GM12878 (cell line): ENCODE measurements at regions not wholly inside any gene's neighbourhood (a gene's known extent, or its start where the extent isn't known, plus 50 kb on each side); places are given as distances from the start of the nearest gene placed in this dataset.

Source experiments
- CTCF ChIP-seq, 3 experiments: IDR thresholded peaks in 2 of 3; conservative IDR thresholded peaks in 1 of 3; 2 replicates each; pipeline ENCODE4 v1.5.1; 2011; ENCODE audit warnings: low read depth in 3 of 3, low read length in 3 of 3, mild to moderate bottlenecking in 3 of 3, control low read depth in 2 of 3, moderate library complexity in 2 of 3, inconsistent platforms in 1 of 3, mixed read lengths in 1 of 3; ENCODE audit not compliant: control insufficient read depth in 2 of 3, insufficient read depth in 1 of 3; ENCODE audit errors: extremely low read depth in 1 of 3
- EZH2 ChIP-seq: IDR thresholded peaks from 2 replicates; pipeline ENCODE4 v1.6.1; 2012; ENCODE audit warnings: low read depth, mild to moderate bottlenecking, control low read depth, inconsistent platforms, low read length, borderline replicate concordance; ENCODE audit not compliant: control insufficient read depth
- LARP7 ChIP-seq: fragments of 450-650 bp; IDR thresholded peaks from 2 replicates; pipeline ENCODE4 v1.6.1; 2017; ENCODE audit warnings: mild to moderate bottlenecking
- TF ChIP-seq, protein P1 (sequence below): IDR thresholded peaks from 2 replicates; pipeline ENCODE4 v1.6.1; 2012; ENCODE audit warnings: mild to moderate bottlenecking, low read depth, low read length

GRCh38 chr10:109433434-109433833 lies 489.9 kb downstream of the XPNPEP1 start:
- TF ChIP-seq CTCF (IDR thresholded peaks at IDR 0.05 in 2 of 3, conservative IDR thresholded peaks at IDR 0.05 in 1 of 3; ENCODE audit: control insufficient read depth in 2 of 3, extremely low read depth in 1 of 3, insufficient read depth in 1 of 3, low read depth in 3 of 3, low read length in 3 of 3) = no peak
- TF ChIP-seq EZH2 = no peak
- no peak for TF ChIP-seq LARP7
- TF ChIP-seq, protein P1, sequence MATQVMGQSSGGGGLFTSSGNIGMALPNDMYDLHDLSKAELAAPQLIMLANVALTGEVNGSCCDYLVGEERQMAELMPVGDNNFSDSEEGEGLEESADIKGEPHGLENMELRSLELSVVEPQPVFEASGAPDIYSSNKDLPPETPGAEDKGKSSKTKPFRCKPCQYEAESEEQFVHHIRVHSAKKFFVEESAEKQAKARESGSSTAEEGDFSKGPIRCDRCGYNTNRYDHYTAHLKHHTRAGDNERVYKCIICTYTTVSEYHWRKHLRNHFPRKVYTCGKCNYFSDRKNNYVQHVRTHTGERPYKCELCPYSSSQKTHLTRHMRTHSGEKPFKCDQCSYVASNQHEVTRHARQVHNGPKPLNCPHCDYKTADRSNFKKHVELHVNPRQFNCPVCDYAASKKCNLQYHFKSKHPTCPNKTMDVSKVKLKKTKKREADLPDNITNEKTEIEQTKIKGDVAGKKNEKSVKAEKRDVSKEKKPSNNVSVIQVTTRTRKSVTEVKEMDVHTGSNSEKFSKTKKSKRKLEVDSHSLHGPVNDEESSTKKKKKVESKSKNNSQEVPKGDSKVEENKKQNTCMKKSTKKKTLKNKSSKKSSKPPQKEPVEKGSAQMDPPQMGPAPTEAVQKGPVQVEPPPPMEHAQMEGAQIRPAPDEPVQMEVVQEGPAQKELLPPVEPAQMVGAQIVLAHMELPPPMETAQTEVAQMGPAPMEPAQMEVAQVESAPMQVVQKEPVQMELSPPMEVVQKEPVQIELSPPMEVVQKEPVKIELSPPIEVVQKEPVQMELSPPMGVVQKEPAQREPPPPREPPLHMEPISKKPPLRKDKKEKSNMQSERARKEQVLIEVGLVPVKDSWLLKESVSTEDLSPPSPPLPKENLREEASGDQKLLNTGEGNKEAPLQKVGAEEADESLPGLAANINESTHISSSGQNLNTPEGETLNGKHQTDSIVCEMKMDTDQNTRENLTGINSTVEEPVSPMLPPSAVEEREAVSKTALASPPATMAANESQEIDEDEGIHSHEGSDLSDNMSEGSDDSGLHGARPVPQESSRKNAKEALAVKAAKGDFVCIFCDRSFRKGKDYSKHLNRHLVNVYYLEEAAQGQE = no peak
